ENCODE measurements at regions not wholly inside any gene's neighbourhood (a gene's known extent, or its start where the extent isn't known, plus 50 kb on each side); places are given as distances from the start of the nearest gene placed in this dataset.

DNA sequence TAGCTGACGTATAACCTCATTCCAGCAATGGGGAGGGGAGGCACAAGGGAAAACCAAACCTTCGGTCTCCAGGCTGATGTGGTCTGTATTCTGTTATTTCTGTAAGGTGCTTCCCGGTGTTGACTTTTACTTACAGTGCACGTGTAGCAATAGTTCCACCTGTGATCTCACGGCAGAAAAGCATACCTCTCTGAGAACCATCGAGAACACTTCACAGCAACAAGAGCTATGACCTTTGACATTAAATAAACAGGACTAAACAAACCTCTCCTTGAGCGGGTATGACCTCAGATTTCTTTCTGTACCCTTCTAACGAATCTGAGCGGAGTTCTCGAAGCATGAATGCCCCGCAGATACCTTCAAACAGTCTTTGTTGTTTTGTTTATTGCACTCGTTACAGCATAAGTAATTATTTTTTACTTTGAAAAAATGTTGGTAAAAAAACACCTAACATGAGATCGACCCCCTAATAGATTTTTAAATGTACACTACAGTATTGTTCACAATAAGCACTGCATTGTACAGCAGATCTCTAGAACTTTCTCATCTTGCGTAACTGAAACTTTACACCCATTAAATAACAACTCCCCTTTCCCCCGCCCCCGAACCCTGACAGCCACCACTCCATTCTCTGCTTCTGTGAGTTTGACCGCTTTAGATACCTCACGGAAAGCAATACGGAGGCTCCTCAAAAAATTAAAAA, 282.3 kb downstream of the GATA3 start:
- Histone ChIP-seq H3K18ac (ENCODE audit: low read depth, low read length) (no peak overlapping the region), H3K4me3 (ENCODE audit: insufficient read depth, low read depth, low read length) (no peak overlapping the region), H2AFZ (replicated peaks; ENCODE audit: low read length, poor library complexity) (no peak overlapping the region), H4K8ac (ENCODE audit: low read depth in 2 of 2, low read length in 2 of 2) (no peak overlapping the region), H2BK15ac (ENCODE audit: low read depth, low read length) (no peak overlapping the region), H3K27me3 (ENCODE audit: control insufficient read depth, insufficient read depth, low read length) (no peaks in the 10 kb centered on the region), H3K56ac (ENCODE audit: extremely low read depth, insufficient read depth, low read length) (no peak overlapping the region), H3K14ac (replicated peaks; ENCODE audit: low read depth, low read length) (no peak overlapping the region), H2AK9ac (replicated peaks; ENCODE audit: low read depth, low read length, poor library complexity) (no peak overlapping the region), H2BK5ac (ENCODE audit: low read depth, low read length, poor library complexity, severe bottlenecking) (no peak overlapping the region), H3K79me1 (ENCODE audit: low read depth in 1 of 2, low read length in 2 of 2) (no peaks in the 10 kb centered on the region), H2BK120ac (ENCODE audit: low read depth, low read length) (no peak overlapping the region), H3K9me1 (ENCODE audit: insufficient read depth, low read length) (no peaks in the 10 kb centered on the region), H3K9me3 (ENCODE audit: control insufficient read depth, insufficient read depth, low read length) (peaks cover 10% of the 10 kb centered on the region; the same call in 1 of the 2 replicates), H3K9ac (ENCODE audit: low read depth, low read length) (no peak overlapping the region), H3K4me2 (ENCODE audit: low read depth, low read length) (no peak overlapping the region), H4K91ac (ENCODE audit: insufficient read depth, low read depth, low read length) (no peak overlapping the region), H4K5ac (ENCODE audit: low read depth, low read length) (no peak overlapping the region), H3K36me3 (ENCODE audit: control insufficient read depth, insufficient read depth, low read length) (no peaks in the 10 kb centered on the region), H3K4ac (ENCODE audit: low read depth, low read length) (no peak overlapping the region), H3K4me1 (ENCODE audit: control insufficient read depth, insufficient read depth, low read length) (no peaks in the 10 kb centered on the region), H3K27ac (ENCODE audit: insufficient read depth, low read length) (no peak overlapping the region), H4K20me1 (ENCODE audit: insufficient read depth, low read length) (no peaks in the 10 kb centered on the region), H2AK5ac (ENCODE audit: low read depth, low read length) (no peak overlapping the region), H3K23ac (ENCODE audit: low read depth, low read length) (no peak overlapping the region), H2BK20ac (ENCODE audit: low read depth, low read length) (no peak overlapping the region)
- no CpG with 5 or more reads among the region's 19 CpGs for WGBS, 2 experiments (ENCODE audit: extremely low coverage in 2 of 2, insufficient read length in 1 of 2)
- ATAC-seq (ENCODE audit: low read depth) (no peak), DNase-seq (no peak)
- dilution Hi-C loops (cut with HindIII; ENCODE audit: low sequenced_read_pairs, unreplicated experiment): no loop called here
- no peak for TF ChIP-seq MAZ (IDR thresholded peaks at IDR 0.05; ENCODE audit: borderline replicate concordance, low read depth, low read length)
- TF ChIP-seq MAFK (IDR thresholded peaks at IDR 0.05; ENCODE audit: low read depth, low read length): no peak
- no peak for TF ChIP-seq POLR2A (IDR thresholded peaks at IDR 0.05; ENCODE audit: low read depth, low read length)
- TF ChIP-seq ELK1 (IDR thresholded peaks at IDR 0.05; ENCODE audit: borderline replicate concordance, low read depth, low read length): no peak
- TF ChIP-seq MXI1 (IDR thresholded peaks at IDR 0.05; ENCODE audit: borderline replicate concordance, low read depth, low read length): no peak
- no peak for TF ChIP-seq FOS (IDR thresholded peaks at IDR 0.05; ENCODE audit: low read depth, low read length)
- TF ChIP-seq CEBPB (IDR thresholded peaks at IDR 0.05; ENCODE audit: low read depth, low read length): no peak
- TF ChIP-seq CHD1 (IDR thresholded peaks at IDR 0.05; ENCODE audit: low read depth, low read length): no peak
- TF ChIP-seq, protein P1, sequence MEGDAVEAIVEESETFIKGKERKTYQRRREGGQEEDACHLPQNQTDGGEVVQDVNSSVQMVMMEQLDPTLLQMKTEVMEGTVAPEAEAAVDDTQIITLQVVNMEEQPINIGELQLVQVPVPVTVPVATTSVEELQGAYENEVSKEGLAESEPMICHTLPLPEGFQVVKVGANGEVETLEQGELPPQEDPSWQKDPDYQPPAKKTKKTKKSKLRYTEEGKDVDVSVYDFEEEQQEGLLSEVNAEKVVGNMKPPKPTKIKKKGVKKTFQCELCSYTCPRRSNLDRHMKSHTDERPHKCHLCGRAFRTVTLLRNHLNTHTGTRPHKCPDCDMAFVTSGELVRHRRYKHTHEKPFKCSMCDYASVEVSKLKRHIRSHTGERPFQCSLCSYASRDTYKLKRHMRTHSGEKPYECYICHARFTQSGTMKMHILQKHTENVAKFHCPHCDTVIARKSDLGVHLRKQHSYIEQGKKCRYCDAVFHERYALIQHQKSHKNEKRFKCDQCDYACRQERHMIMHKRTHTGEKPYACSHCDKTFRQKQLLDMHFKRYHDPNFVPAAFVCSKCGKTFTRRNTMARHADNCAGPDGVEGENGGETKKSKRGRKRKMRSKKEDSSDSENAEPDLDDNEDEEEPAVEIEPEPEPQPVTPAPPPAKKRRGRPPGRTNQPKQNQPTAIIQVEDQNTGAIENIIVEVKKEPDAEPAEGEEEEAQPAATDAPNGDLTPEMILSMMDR (conservative IDR thresholded peaks at IDR 0.05; ENCODE audit: low read depth, low read length): no peak
- TF ChIP-seq SMC3 (IDR thresholded peaks at IDR 0.05; ENCODE audit: low read depth, low read length): no peak
- no peak for TF ChIP-seq BHLHE40 (IDR thresholded peaks at IDR 0.05; ENCODE audit: low read depth, low read length)
- TF ChIP-seq, protein P2, sequence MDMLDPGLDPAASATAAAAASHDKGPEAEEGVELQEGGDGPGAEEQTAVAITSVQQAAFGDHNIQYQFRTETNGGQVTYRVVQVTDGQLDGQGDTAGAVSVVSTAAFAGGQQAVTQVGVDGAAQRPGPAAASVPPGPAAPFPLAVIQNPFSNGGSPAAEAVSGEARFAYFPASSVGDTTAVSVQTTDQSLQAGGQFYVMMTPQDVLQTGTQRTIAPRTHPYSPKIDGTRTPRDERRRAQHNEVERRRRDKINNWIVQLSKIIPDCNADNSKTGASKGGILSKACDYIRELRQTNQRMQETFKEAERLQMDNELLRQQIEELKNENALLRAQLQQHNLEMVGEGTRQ (IDR thresholded peaks at IDR 0.05; ENCODE audit: low read depth, low read length): no peak
- no peak for TF ChIP-seq NFE2L2 (IDR thresholded peaks at IDR 0.05; ENCODE audit: low read depth, low read length)
- TF ChIP-seq RAD21 (IDR thresholded peaks at IDR 0.05; ENCODE audit: low read length): no peak
- TF ChIP-seq RCOR1 (IDR thresholded peaks at IDR 0.05; ENCODE audit: insufficient replicate concordance, low read length): no peak
- TF ChIP-seq RFX5 (IDR thresholded peaks at IDR 0.05; ENCODE audit: low read depth, low read length): no peak
- BruUV-seq (replicated peaks): no TSS peak
- in situ Hi-C loops (cut with MboI; ENCODE audit: low sequenced_read_pairs): no loop called here
- CTCF ChIA-PET: no interaction called here
- POLR2A ChIA-PET (ENCODE audit: unreplicated experiment): no interaction called here
- intact Hi-C loops (cut with micrococcal nuclease): no loop called here

Data from IMR-90 (cell line).